Gastrocnemius medialis (tissue), 4 donors: ENCODE measurements at regions not wholly inside any gene's neighbourhood (a gene's known extent, or its start where the extent isn't known, plus 50 kb on each side); places are given as distances from the start of the nearest gene placed in this dataset.

Source experiments
- ATAC-seq, 2 donors: fragments of 150-250 bp; one replicate each; pipeline ENCODE4 v1.9.1; 2016
- DNase-seq, 2 donors: peaks; one replicate each; pipeline ENCODE4 v3.0.0-alpha.2; 2019
- H3K27ac ChIP-seq, 4 donors: fragments of 200-600 bp; sonication (generic); 1 replicate in 1 of 4; 2 replicates in 3 of 4; pipeline ENCODE4 v1.5.1; 2016 to 2018; ENCODE audit warnings: mild to moderate bottlenecking in 2 of 4, moderate library complexity in 1 of 4
- H3K27me3 ChIP-seq, 3 donors: fragments of 200-600 bp; sonication (generic) in 2 of 3; 1 replicate in 1 of 3; 2 replicates in 2 of 3; pipeline versions ENCODE4 v1.5.1 to v1.6.0; 2016 to 2019; ENCODE audit warnings: mild to moderate bottlenecking in 1 of 3, moderate library complexity in 1 of 3
- H3K36me3 ChIP-seq, 2 donors: fragments of 200-600 bp; sonication (generic) in 1 of 2; one replicate each; pipeline ENCODE4 v1.5.1; 2017 to 2018
- H3K4me1 ChIP-seq, 2 donors: fragments of 200-600 bp; sonication (generic) in 1 of 2; one replicate each; pipeline ENCODE4 v1.5.1; 2016 to 2017; ENCODE audit warnings: mild to moderate bottlenecking in 2 of 2
- H3K4me3 ChIP-seq, 4 donors: fragments of 200-600 bp; sonication (generic) in 3 of 4; 1 replicate in 1 of 4; 2 replicates in 3 of 4; pipeline ENCODE4 v1.5.1; 2016 to 2019; ENCODE audit warnings: mild to moderate bottlenecking in 2 of 4
- H3K9me3 ChIP-seq, 3 donors: fragments of 200-600 bp; sonication (generic) in 2 of 3; 1 replicate in 1 of 3; 2 replicates in 2 of 3; pipeline ENCODE4 v1.5.1; 2016 to 2019
- POLR2A ChIP-seq, 2 donors: fragments of 450-650 bp; IDR thresholded peaks; one replicate each; pipeline ENCODE4 v1.6.1; 2017; ENCODE audit warnings: antibody characterized with exemption in 2 of 2, mild to moderate bottlenecking in 2 of 2, moderate library complexity in 2 of 2
- in situ Hi-C, 4 donors: fragments of 200-750 bp; cut with MboI; loops; one replicate each; pipeline versions ENCODE4 v1.15.0 to v1.8.0; 2017; ENCODE audit warnings: low sequenced_read_pairs in 4 of 4
- intact Hi-C: fragments of 100-400 bp; cut with DNase I; formaldehyde crosslinking; loops from one replicate; pipeline ENCODE4 v1.15.1; 2023; ENCODE audit warnings: low total_unique reads
- TF ChIP-seq, protein P1 (sequence below), 5 experiments: fragments of 450-650 bp in 3 of 5; fragments of 200-600 bp in 2 of 5; sonication (generic) in 2 of 5; IDR thresholded peaks in 4 of 5; conservative IDR thresholded peaks in 1 of 5; 1 replicate in 4 of 5; 2 replicates in 1 of 5; pipeline ENCODE4 v1.5.1; 2016 to 2019; ENCODE audit warnings: antibody characterized with exemption in 5 of 5, mild to moderate bottlenecking in 3 of 5, moderate library complexity in 3 of 5

GRCh38 chr5:6125781-6126180, 252.6 kb downstream of the MED10 start:
- no peaks in the 10 kb centered on the region for H3K9me3 ChIP-seq
- H3K4me3 ChIP-seq: no peak overlapping the region
- no peaks in the 10 kb centered on the region for H3K4me1 ChIP-seq
- H3K27ac ChIP-seq: no peak overlapping the region
- intact Hi-C loops (no loop called here), in situ Hi-C loops (no loop called here)
- no peak for DNase-seq
- H3K36me3 ChIP-seq: no peaks in the 10 kb centered on the region
- no peak for TF ChIP-seq POLR2A (IDR thresholded peaks at IDR 0.05)
- TF ChIP-seq, protein P1, sequence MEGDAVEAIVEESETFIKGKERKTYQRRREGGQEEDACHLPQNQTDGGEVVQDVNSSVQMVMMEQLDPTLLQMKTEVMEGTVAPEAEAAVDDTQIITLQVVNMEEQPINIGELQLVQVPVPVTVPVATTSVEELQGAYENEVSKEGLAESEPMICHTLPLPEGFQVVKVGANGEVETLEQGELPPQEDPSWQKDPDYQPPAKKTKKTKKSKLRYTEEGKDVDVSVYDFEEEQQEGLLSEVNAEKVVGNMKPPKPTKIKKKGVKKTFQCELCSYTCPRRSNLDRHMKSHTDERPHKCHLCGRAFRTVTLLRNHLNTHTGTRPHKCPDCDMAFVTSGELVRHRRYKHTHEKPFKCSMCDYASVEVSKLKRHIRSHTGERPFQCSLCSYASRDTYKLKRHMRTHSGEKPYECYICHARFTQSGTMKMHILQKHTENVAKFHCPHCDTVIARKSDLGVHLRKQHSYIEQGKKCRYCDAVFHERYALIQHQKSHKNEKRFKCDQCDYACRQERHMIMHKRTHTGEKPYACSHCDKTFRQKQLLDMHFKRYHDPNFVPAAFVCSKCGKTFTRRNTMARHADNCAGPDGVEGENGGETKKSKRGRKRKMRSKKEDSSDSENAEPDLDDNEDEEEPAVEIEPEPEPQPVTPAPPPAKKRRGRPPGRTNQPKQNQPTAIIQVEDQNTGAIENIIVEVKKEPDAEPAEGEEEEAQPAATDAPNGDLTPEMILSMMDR (IDR thresholded peaks at IDR 0.05 in 4 of 5, conservative IDR thresholded peaks at IDR 0.05 in 1 of 5): no peak
- H3K27me3 ChIP-seq: no peaks in the 10 kb centered on the region
- ATAC-seq: no peak

DNA sequence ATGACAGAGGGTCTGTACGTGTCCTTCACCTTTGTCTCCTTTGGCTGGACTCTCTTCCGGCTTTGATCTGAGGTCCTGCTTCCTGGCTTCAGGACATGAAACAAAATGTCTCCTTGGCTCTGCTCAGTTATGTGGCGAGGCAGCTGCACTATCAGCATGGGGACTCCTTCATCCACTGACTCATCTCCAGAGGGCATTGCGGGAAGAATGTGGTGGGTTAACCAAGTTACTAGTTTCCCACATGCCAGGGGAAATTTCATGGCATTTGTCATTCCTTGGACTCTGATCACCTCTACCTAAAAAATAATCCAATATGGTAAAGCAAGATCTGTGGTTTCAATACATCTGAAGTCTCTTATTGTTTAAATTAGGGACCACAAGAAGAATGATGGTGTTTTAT, 259.7 kb downstream of the MED10 start:
- ATAC-seq (no peak), DNase-seq (no peak)
- intact Hi-C loops (no loop called here), in situ Hi-C loops (no loop called here)
- H3K36me3 ChIP-seq: no peaks in the 10 kb centered on the region
- H3K27ac ChIP-seq: no peak overlapping the region
- no peaks in the 10 kb centered on the region for H3K27me3 ChIP-seq
- TF ChIP-seq, protein P1 (IDR thresholded peaks at IDR 0.05 in 4 of 5, conservative IDR thresholded peaks at IDR 0.05 in 1 of 5): no peak
- no peak for TF ChIP-seq POLR2A (IDR thresholded peaks at IDR 0.05)
- no peaks in the 10 kb centered on the region for H3K9me3 ChIP-seq
- no peaks in the 10 kb centered on the region for H3K4me1 ChIP-seq
- no peak overlapping the region for H3K4me3 ChIP-seq

- Histone ChIP-seq H3K4me3 (no peak overlapping the region), H3K36me3 (no peaks in the 10 kb centered on the region), H3K4me1 (no peaks in the 10 kb centered on the region), H3K9me3 (no peaks in the 10 kb centered on the region), H3K27me3 (no peaks in the 10 kb centered on the region), H3K27ac (no peak overlapping the region)
- ATAC-seq (no peak), DNase-seq (no peak)
- TF ChIP-seq, protein P1 (IDR thresholded peaks at IDR 0.05 in 4 of 5, conservative IDR thresholded peaks at IDR 0.05 in 1 of 5): no peak
- TF ChIP-seq POLR2A (IDR thresholded peaks at IDR 0.05): no peak
- in situ Hi-C loops (no loop called here), intact Hi-C loops (no loop called here)
Observed at GRCh38 chr5:6117212-6117611, 261.1 kb downstream of the MED10 start.

- intact Hi-C loops: no loop called here
- Histone ChIP-seq H3K9me3 (no peaks in the 10 kb centered on the region), H3K27ac (no peak overlapping the region), H3K27me3 (no peaks in the 10 kb centered on the region), H3K36me3 (no peaks in the 10 kb centered on the region), H3K4me1 (no peaks in the 10 kb centered on the region), H3K4me3 (no peak overlapping the region)
- ATAC-seq (no peak), DNase-seq (no peak)
- TF ChIP-seq POLR2A (IDR thresholded peaks at IDR 0.05): no peak
- TF ChIP-seq, protein P1 (IDR thresholded peaks at IDR 0.05 in 4 of 5, conservative IDR thresholded peaks at IDR 0.05 in 1 of 5): no peak
- in situ Hi-C loops: no loop called here
Observed at GRCh38 chr5:6115852-6116251, 262.5 kb downstream of the MED10 start.

DNA sequence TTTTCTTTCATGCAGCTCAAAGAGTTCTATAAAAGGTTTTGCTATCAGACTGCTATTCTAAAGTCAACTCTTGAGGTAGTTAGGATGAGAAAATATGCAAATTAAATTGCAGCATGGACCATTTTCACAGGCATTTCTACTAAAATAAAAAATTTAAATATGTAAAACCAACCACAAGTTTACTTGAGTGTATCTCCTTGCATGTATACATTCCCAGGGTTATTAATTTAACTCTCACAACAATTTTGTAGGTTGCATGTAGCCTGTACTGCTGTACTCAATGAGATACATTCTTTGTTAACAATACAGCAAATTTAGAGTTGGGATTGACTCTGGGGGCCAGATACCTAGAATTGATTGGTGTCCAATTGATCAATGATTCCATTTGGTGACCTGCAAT, 265.8 kb downstream of the MED10 start:
- TF ChIP-seq, protein P1 (IDR thresholded peaks at IDR 0.05 in 4 of 5, conservative IDR thresholded peaks at IDR 0.05 in 1 of 5): no peak
- TF ChIP-seq POLR2A (IDR thresholded peaks at IDR 0.05): no peak
- in situ Hi-C loops (no loop called here), intact Hi-C loops (no loop called here)
- H3K36me3 ChIP-seq: no peaks in the 10 kb centered on the region
- no peaks in the 10 kb centered on the region for H3K27me3 ChIP-seq
- no peak for ATAC-seq
- DNase-seq: no peak
- no peak overlapping the region for H3K27ac ChIP-seq
- H3K4me3 ChIP-seq: no peak overlapping the region
- H3K9me3 ChIP-seq: no peaks in the 10 kb centered on the region
- H3K4me1 ChIP-seq: no peaks in the 10 kb centered on the region
